K562 (cell line): ENCODE measurements at regions not wholly inside any gene's neighbourhood (a gene's known extent, or its start where the extent isn't known, plus 50 kb on each side); places are given as distances from the start of the nearest gene placed in this dataset.

Experiments used
- ATAC-seq: fragments of 200-7000 bp; cut with Tn5 transposase; 3 replicates; pipeline ENCODE4 v1.9.1; 2020; ENCODE audit warnings: moderate library complexity
- BruUV-seq: library from RNA; stranded (reverse); fragments of 400-500 nt; replicated peaks from 2 replicates; lab custom pipeline; 2021; lab: Mats Ljungman, UMichigan
- CTCF ChIA-PET: fragments of 300-600 bp; formaldehyde crosslinking; extraction: SDS; loops from one replicate; lab custom pipeline; 2021; ENCODE audit warnings: low intra/inter-chr PET ratio; lab: Yijun Ruan, JAX
- POLR2A ChIA-PET: fragments of 300-600, 350-650 bp; sonication (Branson Sonifier 250); formaldehyde crosslinking; extraction: SDS; loops from one replicate; lab custom pipeline; 2021; ENCODE audit warnings: antibody characterized with exemption, inconsistent platforms; lab: Yijun Ruan, JAX
- DNase-seq, 4 experiments: peaks; one replicate each; pipeline versions ENCODE4 v3.0.0 to v3.0.0-alpha.2; 2011 to 2018; ENCODE audit warnings: low spot score in 3 of 4, mixed read lengths in 3 of 4; ENCODE audit errors: extremely low read depth in 1 of 4
- FAIRE-seq: peaks from 2 replicates; lab custom pipeline; 2011; peaks lifted over from hg19 to GRCh38; lab: Jason Lieb, UNC
- H2AFZ ChIP-seq: 2 replicates; pipeline ENCODE4 v1.6.0; 2011; ENCODE audit warnings: low read depth, low read length, control low read depth, inconsistent platforms
- H3K27ac ChIP-seq: fragments of 200-600 bp; 3 replicates; pipeline ENCODE4 v1.8.0; 2011; ENCODE audit warnings: low read depth, mild to moderate bottlenecking, control low read depth, inconsistent platforms, low read length, moderate library complexity, mixed read lengths; ENCODE audit errors: extremely low read depth
- H3K27me3 ChIP-seq, 2 experiments: fragments of 300-600 bp in 1 of 2; 2 replicates in 1 of 2; 3 replicates in 1 of 2; pipeline versions ENCODE4 v1.6.0 to v1.8.0; 2011; ENCODE audit warnings: inconsistent platforms in 2 of 2, low read length in 2 of 2, mild to moderate bottlenecking in 1 of 2, mixed read lengths in 1 of 2, moderate library complexity in 1 of 2; ENCODE audit not compliant: control insufficient read depth in 2 of 2, insufficient read depth in 2 of 2
- H3K36me3 ChIP-seq: fragments of 300-600 bp; 3 replicates; pipeline ENCODE4 v1.8.0; 2011; ENCODE audit warnings: mild to moderate bottlenecking, low read length, inconsistent platforms; ENCODE audit not compliant: control insufficient read depth, insufficient read depth
- H3K4me1 ChIP-seq, 2 experiments: fragments of 200-600 bp in 1 of 2; replicated peaks in 1 of 2; 2 replicates in 1 of 2; 3 replicates in 1 of 2; pipeline versions ENCODE4 v1.5.1 to v1.8.0; 2011; ENCODE audit warnings: inconsistent platforms in 2 of 2, low read length in 2 of 2, mild to moderate bottlenecking in 1 of 2, mixed read lengths in 1 of 2, moderate library complexity in 1 of 2; ENCODE audit not compliant: control insufficient read depth in 2 of 2, insufficient read depth in 2 of 2
- H3K4me2 ChIP-seq: 2 replicates; pipeline ENCODE4 v1.6.1; 2011; ENCODE audit warnings: low read length, control low read depth, inconsistent platforms, mixed read lengths; ENCODE audit not compliant: insufficient read depth
- H3K4me3 ChIP-seq: fragments of 200-600 bp; sonication (generic), shearing (Covaris generic); 2 replicates; pipeline ENCODE4 v1.5.1; 2016; ENCODE audit warnings: control low read depth, inconsistent platforms
- H3K79me2 ChIP-seq: fragments of 200-600 bp; 3 replicates; pipeline ENCODE4 v1.8.0; 2011; ENCODE audit warnings: low read length, inconsistent platforms; ENCODE audit not compliant: control insufficient read depth, insufficient read depth
- H3K9ac ChIP-seq, 2 experiments: 2 replicates each; pipeline versions ENCODE4 v1.6.0 to v1.6.1; 2011; ENCODE audit warnings: low read depth in 2 of 2, low read length in 2 of 2, control low read depth in 1 of 2, inconsistent platforms in 1 of 2, mild to moderate bottlenecking in 1 of 2, mixed read lengths in 1 of 2; ENCODE audit not compliant: insufficient read depth in 1 of 2
- H3K9me1 ChIP-seq: one replicate; pipeline ENCODE4 v1.6.0; 2011; ENCODE audit warnings: inconsistent platforms, mild to moderate bottlenecking, low read length, moderate library complexity; ENCODE audit not compliant: control insufficient read depth, insufficient read depth
- H3K9me3 ChIP-seq: replicated peaks from 2 replicates; pipeline ENCODE4 v1.5.1; 2011; ENCODE audit warnings: low read depth, low read length, inconsistent platforms; ENCODE audit not compliant: control insufficient read depth, insufficient read depth
- H4K20me1 ChIP-seq: replicated peaks from 2 replicates; pipeline ENCODE4 v1.6.1; 2011; ENCODE audit warnings: low read length, inconsistent platforms, mixed read lengths; ENCODE audit not compliant: control insufficient read depth, insufficient read depth
- CHD1 ChIP-seq: fragments of 200-600 bp; sonication (generic); IDR thresholded peaks from one replicate; pipeline ENCODE4 v1.6.1; 2012; ENCODE audit warnings: mild to moderate bottlenecking, moderate library complexity, low read length, inconsistent platforms
- FOSL1 ChIP-seq: fragments of 200-800 bp; sonication (Bioruptor generic); conservative IDR thresholded peaks from 2 replicates; pipeline ENCODE4 v1.6.1; 2016; ENCODE audit warnings: missing genetic modification characterization, missing compliant biosample characterization
- GABPB1 ChIP-seq: sonication (generic); formaldehyde crosslinking; IDR thresholded peaks from 2 replicates; pipeline ENCODE4 v1.8.0; 2022; ENCODE audit warnings: mild to moderate bottlenecking, missing genetic modification reagents
- GTF2A2 ChIP-seq: IDR thresholded peaks from 2 replicates; pipeline ENCODE4 v1.6.1; 2016; ENCODE audit warnings: mild to moderate bottlenecking, missing genetic modification characterization, missing compliant biosample characterization
- HNRNPK ChIP-seq: fragments of 200-400 bp; formaldehyde crosslinking; IDR thresholded peaks from one replicate; pipeline ENCODE4 v1.6.1; 2018; ENCODE audit warnings: mild to moderate bottlenecking, low read depth, low read length; ENCODE audit not compliant: poor library complexity, severe bottlenecking
- MAZ ChIP-seq, 2 experiments: fragments of 450-650 bp in 1 of 2; sonication (generic) in 1 of 2; formaldehyde crosslinking; IDR thresholded peaks in 1 of 2; conservative IDR thresholded peaks in 1 of 2; 2 replicates each; pipeline versions ENCODE4 v1.4.0 to v1.5.0; 2020; ENCODE audit warnings: mild to moderate bottlenecking in 1 of 2, missing genetic modification reagents in 1 of 2
- MBD2 ChIP-seq: sonication (generic); IDR thresholded peaks from 2 replicates; pipeline ENCODE4 v1.6.1; 2016; ENCODE audit warnings: low read depth, borderline replicate concordance
- MTA3 ChIP-seq: fragments of 450-650 bp; formaldehyde crosslinking; IDR thresholded peaks from 2 replicates; pipeline ENCODE4 v1.6.1; 2017; ENCODE audit warnings: mild to moderate bottlenecking, borderline replicate concordance
- NCOA4 ChIP-seq: fragments of 450-650 bp; IDR thresholded peaks from 2 replicates; pipeline ENCODE4 v1.6.1; 2018; ENCODE audit warnings: mild to moderate bottlenecking; ENCODE audit not compliant: partially characterized antibody
- NELFE ChIP-seq: IDR thresholded peaks from 2 replicates; pipeline ENCODE4 v1.6.1; 2011; ENCODE audit warnings: mild to moderate bottlenecking; ENCODE audit not compliant: insufficient read depth, insufficient read length
- POLR2AphosphoS5 ChIP-seq: IDR thresholded peaks from 2 replicates; pipeline ENCODE4 v1.6.1; 2011; ENCODE audit warnings: mild to moderate bottlenecking, low read depth, low read length, moderate library complexity; ENCODE audit not compliant: control insufficient read depth, insufficient read depth
- RNF2 ChIP-seq: sonication (generic); IDR thresholded peaks from 2 replicates; pipeline ENCODE4 v1.6.1; 2016
- SMARCE1 ChIP-seq: fragments of 450-650 bp; IDR thresholded peaks from 2 replicates; pipeline ENCODE4 v1.7.1; 2016; ENCODE audit warnings: mild to moderate bottlenecking
- SRSF7 ChIP-seq: fragments of 200-400 bp; formaldehyde crosslinking; optimal IDR thresholded peaks from 2 replicates; pipeline ENCODE3; 2017; ENCODE audit warnings: mild to moderate bottlenecking, low read depth, low read length
- TEAD2 ChIP-seq: fragments of 450-650 bp; IDR thresholded peaks from 2 replicates; pipeline ENCODE4 v1.6.1; 2016; ENCODE audit warnings: missing genetic modification characterization, control low read depth, missing compliant biosample characterization
- TRIM24 ChIP-seq, 2 experiments: fragments of 450-650 bp; IDR thresholded peaks; 2 replicates each; pipeline ENCODE4 v1.6.1; 2016
- WHSC1 ChIP-seq: IDR thresholded peaks from one replicate; pipeline ENCODE4 v1.6.1; 2012; ENCODE audit warnings: low read length, control low read depth, inconsistent platforms
- XRCC4 ChIP-seq: IDR thresholded peaks from one replicate; pipeline ENCODE4 v1.6.1; 2011; ENCODE audit not compliant: insufficient read depth, insufficient read length; ENCODE audit errors: extremely low read depth
- ZNF766 ChIP-seq: fragments of 200-800 bp; sonication (Bioruptor generic); conservative IDR thresholded peaks from 2 replicates; pipeline ENCODE4 v1.6.1; 2016; ENCODE audit warnings: missing genetic modification characterization, missing compliant biosample characterization
- ZSCAN32 ChIP-seq: fragments of 450-650 bp; formaldehyde crosslinking; IDR thresholded peaks from 2 replicates; pipeline ENCODE4 v1.4.0; 2020; ENCODE audit warnings: mild to moderate bottlenecking, moderate library complexity
- WGBS: fragments of 100-300 bp; shearing (Covaris generic); methylation state at CpG from one replicate; pipeline ENCODE4 v1.1.6; 2016; ENCODE audit warnings: low coverage, mixed read lengths; ENCODE audit not compliant: insufficient coverage; ENCODE audit errors: missing lambda C conversion rate; 5-methylcytosine and 5-hydroxymethylcytosine counted together
- in situ Hi-C: fragments of 300-500 bp; cut with MboI; formaldehyde crosslinking; loops from 4 replicates; pipeline ENCODE4 v1.15.0; 2018; ENCODE audit warnings: inconsistent platforms, mixed read lengths
- intact Hi-C: fragments of 100-400 bp; cut with micrococcal nuclease; formaldehyde crosslinking; loops from 2 replicates; pipeline ENCODE4 v1.14.2; 2022
- TF ChIP-seq, protein P1 (sequence below): fragments of 250-450 bp; sonication (Bioruptor Pico); IDR thresholded peaks from 2 replicates; pipeline ENCODE4 v1.9.0; 2021; ENCODE audit warnings: mild to moderate bottlenecking
- TF ChIP-seq, protein P2 (sequence below): sonication (generic); IDR thresholded peaks from 2 replicates; pipeline ENCODE4 v1.6.1; 2016

DNA sequence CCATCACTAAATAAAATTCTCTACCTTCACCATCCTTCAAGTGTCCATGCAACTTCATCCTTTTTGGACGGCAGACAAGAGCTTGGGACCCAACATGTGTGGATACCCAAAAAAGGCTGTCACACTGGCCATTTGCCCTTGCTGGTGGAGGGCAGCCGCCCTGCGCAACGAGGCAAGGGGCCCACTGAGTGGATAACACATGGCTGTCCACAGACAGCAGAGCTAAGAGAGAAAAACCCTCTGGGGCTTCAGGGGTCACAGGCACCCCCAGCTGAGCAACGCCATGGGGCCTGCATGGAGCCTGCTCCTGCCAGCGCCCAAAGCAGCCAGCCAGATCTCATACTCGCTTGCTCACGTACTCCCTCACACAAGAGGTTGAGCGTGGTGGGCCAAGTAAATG lies 205.9 kb upstream of the NREP start (continued):
- no peak for TF ChIP-seq ZNF766 (CRISPR knock-in tag)
- TF ChIP-seq CHD1 = no peak
- no peak for TF ChIP-seq TEAD2 (tag)
- TF ChIP-seq ZSCAN32 (CRISPR knock-in tag) = no peak
- no peak for TF ChIP-seq POLR2AphosphoS5
- TF ChIP-seq NELFE = no peak
- no peak for TF ChIP-seq XRCC4

- Histone ChIP-seq H4K20me1 (no peaks in the 10 kb centered on the region), H3K4me2 (no peak overlapping the region), H3K9ac (no peak overlapping the region), H3K9me3 (no peaks in the 10 kb centered on the region), H3K9me1 (no peaks in the 10 kb centered on the region), H2AFZ (no peak overlapping the region), H3K27ac (no peak overlapping the region), H3K4me3 (no peak overlapping the region), H3K79me2 (no peaks in the 10 kb centered on the region), H3K27me3 (no peaks in the 10 kb centered on the region), H3K36me3 (no peaks in the 10 kb centered on the region), H3K4me1 (no peaks in the 10 kb centered on the region)
- POLR2A ChIA-PET = no interaction called here
- DNase-seq = no peak
- intact Hi-C loops = no loop called here
- TF ChIP-seq SMARCE1 (no peak), RNF2 (no peak), NCOA4 (no peak), MTA3 (no peak), HNRNPK (no peak), SRSF7 (no peak), FOSL1 (tag) (no peak), TRIM24 (IDR thresholded peaks at IDR 0.05) (no peak), GTF2A2 (tag) (no peak), MAZ (CRISPR knock-in tag; conservative IDR thresholded peaks at IDR 0.05 in 1 of 2, IDR thresholded peaks at IDR 0.05 in 1 of 2) (no peak), WHSC1 (no peak), GABPB1 (CRISPR knock-in tag) (no peak), MBD2 (no peak)
- TF ChIP-seq, protein P1, sequence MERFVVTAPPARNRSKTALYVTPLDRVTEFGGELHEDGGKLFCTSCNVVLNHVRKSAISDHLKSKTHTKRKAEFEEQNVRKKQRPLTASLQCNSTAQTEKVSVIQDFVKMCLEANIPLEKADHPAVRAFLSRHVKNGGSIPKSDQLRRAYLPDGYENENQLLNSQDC (CRISPR knock-in tag) = no peak
- TF ChIP-seq, protein P2, sequence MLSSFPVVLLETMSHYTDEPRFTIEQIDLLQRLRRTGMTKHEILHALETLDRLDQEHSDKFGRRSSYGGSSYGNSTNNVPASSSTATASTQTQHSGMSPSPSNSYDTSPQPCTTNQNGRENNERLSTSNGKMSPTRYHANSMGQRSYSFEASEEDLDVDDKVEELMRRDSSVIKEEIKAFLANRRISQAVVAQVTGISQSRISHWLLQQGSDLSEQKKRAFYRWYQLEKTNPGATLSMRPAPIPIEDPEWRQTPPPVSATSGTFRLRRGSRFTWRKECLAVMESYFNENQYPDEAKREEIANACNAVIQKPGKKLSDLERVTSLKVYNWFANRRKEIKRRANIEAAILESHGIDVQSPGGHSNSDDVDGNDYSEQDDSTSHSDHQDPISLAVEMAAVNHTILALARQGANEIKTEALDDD = no peak
- CTCF ChIA-PET = no interaction called here
- WGBS = 0% methylated on average over 1 of the region's 1 CpG
- no peak for FAIRE-seq
- ATAC-seq = no peak
- in situ Hi-C loops = no loop called here
- BruUV-seq = no TSS peak
Observed at GRCh38 chr5:111961862-111962261, 204.9 kb upstream of the NREP start.
